ENCODE measurements at regions not wholly inside any gene's neighbourhood (a gene's known extent, or its start where the extent isn't known, plus 50 kb on each side); places are given as distances from the start of the nearest gene placed in this dataset.

DNA sequence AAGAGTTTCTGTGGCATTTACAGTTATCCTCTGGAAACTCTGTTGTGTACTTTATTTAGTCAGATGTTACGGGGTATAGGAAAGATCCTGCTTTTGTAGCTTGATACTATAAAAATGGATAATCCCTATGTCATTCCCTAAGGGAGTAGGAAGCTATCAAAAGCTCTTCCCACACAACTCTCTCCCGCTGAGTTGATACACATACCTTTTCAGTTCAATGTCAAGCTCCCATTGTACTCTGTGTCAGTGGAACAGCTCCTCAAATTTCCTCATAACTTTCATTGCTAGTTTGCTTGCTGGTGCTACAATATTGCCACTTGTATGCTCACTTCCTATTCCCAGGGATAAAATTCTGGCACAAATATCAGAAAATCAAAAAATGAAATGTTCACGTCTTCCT is 893.3 kb upstream of the GBE1 start:
- in situ Hi-C loops (cut with MboI): no loop called here
- no peak for DNase-seq
- no peak overlapping the region for H3K4me2 ChIP-seq (ENCODE audit: unreplicated experiment)
- H3F3A ChIP-seq (ENCODE audit: insufficient read depth): no peaks in the 10 kb centered on the region
- no peaks in the 10 kb centered on the region for H3K27me3 ChIP-seq (replicated peaks; ENCODE audit: insufficient read depth)
- no peak overlapping the region for H3K4me3 ChIP-seq
- H3K36me3 ChIP-seq (ENCODE audit: low read depth): no peaks in the 10 kb centered on the region
- no peak overlapping the region for H2AFZ ChIP-seq
- H3K79me2 ChIP-seq (ENCODE audit: insufficient read depth): no peaks in the 10 kb centered on the region
- no peak overlapping the region for H3K9ac ChIP-seq
- H3K9me3 ChIP-seq (ENCODE audit: low read depth): no peaks in the 10 kb centered on the region
- no peak overlapping the region for H3K27ac ChIP-seq
- no peaks in the 10 kb centered on the region for H3K4me1 ChIP-seq (ENCODE audit: insufficient read depth)
- TF ChIP-seq EZH2 (IDR thresholded peaks at IDR 0.05; ENCODE audit: insufficient read depth, poor library complexity, severe bottlenecking): no peak
- TF ChIP-seq EZH2phosphoT487 (IDR thresholded peaks at IDR 0.05; ENCODE audit: insufficient read depth, low read depth): no peak
- no peaks in the 10 kb centered on the region for H4K20me1 ChIP-seq (ENCODE audit: insufficient read depth)
- no peaks in the 10 kb centered on the region for H3K9me2 ChIP-seq (ENCODE audit: insufficient read depth)
- 9 to 15% methylated on average over 3 of the region's 3 CpGs for WGBS, 2 experiments (ENCODE audit: low coverage in 1 of 2, low lambda C conversion rate in 2 of 2, missing lambda C conversion rate in 2 of 2)

DNA sequence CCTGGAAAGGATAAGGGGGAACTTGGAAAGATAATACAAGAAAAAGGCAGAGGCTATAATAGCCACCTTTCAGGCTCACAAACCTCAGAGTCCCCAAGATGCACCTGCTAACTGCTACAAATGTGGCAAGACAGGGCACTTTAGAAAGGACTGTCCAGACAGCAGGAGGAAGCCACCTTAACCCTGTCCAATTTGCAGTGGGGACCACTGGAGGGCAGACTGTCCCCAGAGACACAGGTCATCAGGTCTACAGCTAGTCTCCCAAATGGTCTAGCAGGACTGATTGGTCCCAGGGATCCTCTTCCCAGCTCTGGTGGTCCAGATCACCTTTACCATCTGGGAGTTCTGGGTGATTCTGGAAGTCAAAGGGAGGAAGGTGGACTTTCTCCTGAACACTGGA is 882.5 kb upstream of the GBE1 start:
- in situ Hi-C loops (cut with MboI): no loop called here
- Histone ChIP-seq H3K4me1 (ENCODE audit: insufficient read depth) (no peaks in the 10 kb centered on the region), H3F3A (ENCODE audit: insufficient read depth) (no peaks in the 10 kb centered on the region), H3K79me2 (ENCODE audit: insufficient read depth) (no peaks in the 10 kb centered on the region), H3K9ac (no peak overlapping the region), H3K9me3 (ENCODE audit: low read depth) (no peaks in the 10 kb centered on the region), H2AFZ (no peak overlapping the region), H3K36me3 (ENCODE audit: low read depth) (no peaks in the 10 kb centered on the region), H3K27ac (no peak overlapping the region), H4K20me1 (ENCODE audit: insufficient read depth) (no peaks in the 10 kb centered on the region), H3K4me2 (ENCODE audit: unreplicated experiment) (no peak overlapping the region), H3K27me3 (replicated peaks; ENCODE audit: insufficient read depth) (no peaks in the 10 kb centered on the region), H3K4me3 (no peak overlapping the region), H3K9me2 (ENCODE audit: insufficient read depth) (no peaks in the 10 kb centered on the region)
- no peak for TF ChIP-seq EZH2 (IDR thresholded peaks at IDR 0.05; ENCODE audit: insufficient read depth, poor library complexity, severe bottlenecking)
- TF ChIP-seq EZH2phosphoT487 (IDR thresholded peaks at IDR 0.05; ENCODE audit: insufficient read depth, low read depth): no peak
- no peak for DNase-seq

GRCh38 chr3:82641701-82642100 is 880.3 kb upstream of the GBE1 start:
- 12 to 19% methylated on average over 2 of the region's 2 CpGs for WGBS, 2 experiments (ENCODE audit: low coverage in 1 of 2, low lambda C conversion rate in 2 of 2, missing lambda C conversion rate in 2 of 2)
- H3K27me3 ChIP-seq (replicated peaks; ENCODE audit: insufficient read depth): no peaks in the 10 kb centered on the region
- no peak overlapping the region for H3K27ac ChIP-seq
- H4K20me1 ChIP-seq (ENCODE audit: insufficient read depth): no peaks in the 10 kb centered on the region
- no peaks in the 10 kb centered on the region for H3F3A ChIP-seq (ENCODE audit: insufficient read depth)
- no peaks in the 10 kb centered on the region for H3K4me1 ChIP-seq (ENCODE audit: insufficient read depth)
- H3K36me3 ChIP-seq (ENCODE audit: low read depth): no peaks in the 10 kb centered on the region
- no peaks in the 10 kb centered on the region for H3K9me3 ChIP-seq (ENCODE audit: low read depth)
- H3K4me3 ChIP-seq: no peak overlapping the region
- H3K4me2 ChIP-seq (ENCODE audit: unreplicated experiment): no peak overlapping the region
- no peaks in the 10 kb centered on the region for H3K9me2 ChIP-seq (ENCODE audit: insufficient read depth)
- in situ Hi-C loops (cut with MboI): no loop called here
- no peak overlapping the region for H2AFZ ChIP-seq
- TF ChIP-seq EZH2phosphoT487 (IDR thresholded peaks at IDR 0.05; ENCODE audit: insufficient read depth, low read depth) (no peak), EZH2 (IDR thresholded peaks at IDR 0.05; ENCODE audit: insufficient read depth, poor library complexity, severe bottlenecking) (no peak)
- H3K79me2 ChIP-seq (ENCODE audit: insufficient read depth): no peaks in the 10 kb centered on the region
- no peak overlapping the region for H3K9ac ChIP-seq
- DNase-seq: no peak

DNA sequence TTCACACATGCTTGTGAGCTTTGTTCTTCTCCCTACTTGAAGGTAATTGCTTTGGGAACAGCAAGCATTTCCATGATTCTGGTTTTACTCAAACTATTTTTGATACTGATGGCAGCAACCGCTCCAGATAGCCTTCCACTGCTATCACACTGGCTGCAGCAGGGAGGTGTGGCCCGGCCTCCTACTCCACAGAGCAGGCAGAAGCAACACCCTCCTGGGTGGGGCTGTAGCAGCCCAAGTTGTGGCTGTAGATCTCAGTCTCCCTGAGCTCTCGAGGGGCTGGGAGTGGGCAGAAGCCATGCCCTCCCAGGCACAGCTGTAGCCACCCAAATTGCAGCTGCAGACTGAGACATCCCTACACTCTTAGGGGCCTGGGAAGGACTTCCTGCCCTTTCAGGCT is 878.8 kb upstream of the GBE1 start:
- no peaks in the 10 kb centered on the region for H3K79me2 ChIP-seq (ENCODE audit: insufficient read depth)
- no peaks in the 10 kb centered on the region for H3K36me3 ChIP-seq (ENCODE audit: low read depth)
- no peaks in the 10 kb centered on the region for H4K20me1 ChIP-seq (ENCODE audit: insufficient read depth)
- no peak overlapping the region for H3K27ac ChIP-seq
- H3F3A ChIP-seq (ENCODE audit: insufficient read depth): no peaks in the 10 kb centered on the region
- in situ Hi-C loops (cut with MboI): no loop called here
- H3K4me3 ChIP-seq: no peak overlapping the region
- DNase-seq: no peak
- TF ChIP-seq EZH2 (IDR thresholded peaks at IDR 0.05; ENCODE audit: insufficient read depth, poor library complexity, severe bottlenecking): no peak
- TF ChIP-seq EZH2phosphoT487 (IDR thresholded peaks at IDR 0.05; ENCODE audit: insufficient read depth, low read depth): no peak
- H2AFZ ChIP-seq: no peak overlapping the region
- no peaks in the 10 kb centered on the region for H3K27me3 ChIP-seq (replicated peaks; ENCODE audit: insufficient read depth)
- no peak overlapping the region for H3K4me2 ChIP-seq (ENCODE audit: unreplicated experiment)
- no peaks in the 10 kb centered on the region for H3K9me2 ChIP-seq (ENCODE audit: insufficient read depth)
- WGBS, 2 experiments (ENCODE audit: low coverage in 1 of 2, low lambda C conversion rate in 2 of 2, missing lambda C conversion rate in 2 of 2): 9 to 16% methylated on average over 3 of the region's 3 CpGs
- H3K9me3 ChIP-seq (ENCODE audit: low read depth): no peaks in the 10 kb centered on the region
- no peaks in the 10 kb centered on the region for H3K4me1 ChIP-seq (ENCODE audit: insufficient read depth)
- no peak overlapping the region for H3K9ac ChIP-seq

DNA sequence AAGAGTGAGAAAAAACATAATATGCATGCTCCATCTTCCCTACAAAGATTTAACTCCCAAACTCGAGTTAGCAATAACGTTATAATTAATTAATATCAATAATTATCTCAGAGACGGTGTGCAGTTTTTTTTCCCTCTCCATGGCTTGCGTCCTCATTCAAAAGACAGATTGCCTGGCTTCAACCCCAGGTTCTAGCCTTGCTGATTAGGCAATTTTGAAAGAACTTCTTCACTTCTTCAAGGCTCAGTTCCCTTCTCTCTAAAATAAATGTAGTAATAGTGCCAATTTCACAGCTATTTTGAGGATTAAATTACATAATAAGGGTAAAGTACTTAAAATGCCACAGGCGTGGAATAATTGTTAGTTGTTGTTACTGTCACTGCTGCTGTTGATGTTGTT is 876.1 kb upstream of the GBE1 start:
- Histone ChIP-seq H2AFZ (no peak overlapping the region), H3K27me3 (replicated peaks; ENCODE audit: insufficient read depth) (no peaks in the 10 kb centered on the region), H3K79me2 (ENCODE audit: insufficient read depth) (no peaks in the 10 kb centered on the region), H3K4me3 (no peak overlapping the region), H3K4me1 (ENCODE audit: insufficient read depth) (no peaks in the 10 kb centered on the region), H3F3A (ENCODE audit: insufficient read depth) (no peaks in the 10 kb centered on the region), H3K36me3 (ENCODE audit: low read depth) (no peaks in the 10 kb centered on the region), H3K27ac (no peak overlapping the region), H3K9me3 (ENCODE audit: low read depth) (no peaks in the 10 kb centered on the region), H3K9ac (no peak overlapping the region), H4K20me1 (ENCODE audit: insufficient read depth) (no peaks in the 10 kb centered on the region), H3K9me2 (ENCODE audit: insufficient read depth) (no peaks in the 10 kb centered on the region), H3K4me2 (ENCODE audit: unreplicated experiment) (no peak overlapping the region)
- in situ Hi-C loops (cut with MboI): no loop called here
- TF ChIP-seq EZH2 (IDR thresholded peaks at IDR 0.05; ENCODE audit: insufficient read depth, poor library complexity, severe bottlenecking) (no peak), EZH2phosphoT487 (IDR thresholded peaks at IDR 0.05; ENCODE audit: insufficient read depth, low read depth) (no peak)
- 2% methylated on average over 5 of the region's 5 CpGs for WGBS, 2 experiments (ENCODE audit: low coverage in 1 of 2, low lambda C conversion rate in 2 of 2, missing lambda C conversion rate in 2 of 2)
- no peak for DNase-seq
